HepG2 (cell line): ENCODE measurements at regions not wholly inside any gene's neighbourhood (a gene's known extent, or its start where the extent isn't known, plus 50 kb on each side); places are given as distances from the start of the nearest gene placed in this dataset.

ENCODE experiments used
- ATAC-seq: fragments of 200-7000 bp; cut with Tn5 transposase; 3 replicates; pipeline ENCODE4 v1.9.1; 2020; ENCODE audit warnings: mild to moderate bottlenecking, moderate library complexity
- BruUV-seq: library from RNA; stranded (reverse); fragments of 400-500 nt; replicated peaks from 2 replicates; lab custom pipeline; 2021; lab: Mats Ljungman, UMichigan
- CTCF ChIA-PET: fragments of 300-600 bp; formaldehyde crosslinking; extraction: SDS; loops from one replicate; lab custom pipeline; 2021; ENCODE audit warnings: low total read pairs, inconsistent platforms, low intra/inter-chr PET ratio; lab: Yijun Ruan, JAX
- POLR2A ChIA-PET: fragments of 350-600 bp; sonication (Branson Sonifier 250); formaldehyde crosslinking; loops from one replicate; lab custom pipeline; 2020; ENCODE audit warnings: antibody characterized with exemption, inconsistent platforms; lab: Yijun Ruan, JAX
- DNase-seq: peaks from one replicate; pipeline ENCODE4 v3.0.0-alpha.2; 2015; ENCODE audit warnings: low spot score
- FAIRE-seq: peaks from 3 replicates; lab custom pipeline; 2011; peaks lifted over from hg19 to GRCh38; lab: Jason Lieb, UNC
- H2AFZ ChIP-seq: one replicate; pipeline ENCODE4 v1.6.1; 2011; ENCODE audit warnings: low read length, inconsistent platforms
- H3K27ac ChIP-seq: fragments of 300-600 bp; 3 replicates; pipeline ENCODE4 v1.8.0; 2011; ENCODE audit warnings: mixed run types, mild to moderate bottlenecking, mixed read lengths, low read length, inconsistent platforms; ENCODE audit not compliant: insufficient read depth; ENCODE audit errors: extremely low read length
- H3K27me3 ChIP-seq, 2 experiments: fragments of 200-600 bp in 1 of 2; 2 replicates in 1 of 2; 3 replicates in 1 of 2; pipeline versions ENCODE4 v1.6.0 to v1.8.0; 2011; ENCODE audit warnings: low read length in 2 of 2, mild to moderate bottlenecking in 2 of 2, moderate library complexity in 2 of 2, inconsistent platforms in 1 of 2; ENCODE audit not compliant: insufficient read depth in 2 of 2, control insufficient read depth in 1 of 2
- H3K36me3 ChIP-seq, 2 experiments: fragments of 200-600 bp in 1 of 2; replicated peaks in 1 of 2; 2 replicates in 1 of 2; 3 replicates in 1 of 2; pipeline versions ENCODE4 v1.5.1 to v1.8.0; 2011; ENCODE audit warnings: low read length in 2 of 2, inconsistent platforms in 1 of 2; ENCODE audit not compliant: insufficient read depth in 2 of 2, control insufficient read depth in 1 of 2
- H3K4me1 ChIP-seq: 2 replicates; pipeline ENCODE4 v1.5.1; 2012; ENCODE audit warnings: low read length, inconsistent platforms; ENCODE audit not compliant: insufficient read depth
- H3K4me2 ChIP-seq: 2 replicates; pipeline ENCODE4 v1.6.0; 2011; ENCODE audit warnings: low read depth, low read length, inconsistent platforms
- H3K4me3 ChIP-seq, 3 experiments: fragments of 200-600 bp in 1 of 3; sonication (generic), shearing (Covaris generic) in 1 of 3; replicated peaks in 1 of 3; 2 replicates each; pipeline ENCODE4 v1.5.1; 2011 to 2016; ENCODE audit warnings: low read length in 3 of 3, inconsistent platforms in 2 of 3, low read depth in 2 of 3, mild to moderate bottlenecking in 2 of 3, control low read depth in 1 of 3, mixed read lengths in 1 of 3; ENCODE audit not compliant: insufficient read depth in 1 of 3
- H3K79me2 ChIP-seq: one replicate; pipeline ENCODE4 v1.6.1; 2011; ENCODE audit warnings: low read length, inconsistent platforms; ENCODE audit not compliant: insufficient read depth
- H3K9ac ChIP-seq: 2 replicates; pipeline ENCODE4 v1.6.0; 2011; ENCODE audit warnings: mild to moderate bottlenecking, low read depth, low read length, inconsistent platforms; ENCODE audit not compliant: insufficient read depth
- H3K9me3 ChIP-seq: 2 replicates; pipeline ENCODE4 v1.5.1; 2012; ENCODE audit warnings: mild to moderate bottlenecking, low read length
- H4K20me1 ChIP-seq: 2 replicates; pipeline ENCODE4 v1.6.0; 2011; ENCODE audit warnings: inconsistent platforms, mild to moderate bottlenecking, low read length, moderate library complexity; ENCODE audit not compliant: insufficient read depth
- CC2D1A ChIP-seq: sonication (generic); formaldehyde crosslinking; IDR thresholded peaks from 2 replicates; pipeline ENCODE4 v1.8.1; 2023; ENCODE audit warnings: mild to moderate bottlenecking, missing genetic modification reagents
- GPN1 ChIP-seq: sonication (generic); formaldehyde crosslinking; IDR thresholded peaks from 2 replicates; pipeline ENCODE4 v1.5.1; 2020; ENCODE audit warnings: missing genetic modification reagents, borderline replicate concordance
- PBX2 ChIP-seq: IDR thresholded peaks from 2 replicates; pipeline ENCODE4 v1.6.1; 2016; ENCODE audit warnings: control low read depth
- RFX3 ChIP-seq: IDR thresholded peaks from 2 replicates; pipeline ENCODE4 v1.6.1; 2016; ENCODE audit warnings: missing biosample characterization, missing genetic modification reagents
- SNAPC5 ChIP-seq: sonication (generic); formaldehyde crosslinking; IDR thresholded peaks from 2 replicates; pipeline ENCODE4 v1.8.1; 2023; ENCODE audit warnings: mild to moderate bottlenecking, missing genetic modification reagents, borderline replicate concordance
- TRIM22 ChIP-seq: fragments of 450-650 bp; IDR thresholded peaks from 2 replicates; pipeline ENCODE4 v1.6.1; 2017
- ZBTB1 ChIP-seq: sonication (generic); formaldehyde crosslinking; IDR thresholded peaks from 2 replicates; pipeline ENCODE4 v1.4.0; 2020; ENCODE audit warnings: missing genetic modification reagents, borderline replicate concordance
- ZBTB7A ChIP-seq: sonication (generic); formaldehyde crosslinking; IDR thresholded peaks from 2 replicates; pipeline ENCODE4 v1.8.0; 2022; ENCODE audit warnings: mild to moderate bottlenecking, missing genetic modification reagents
- ZNF142 ChIP-seq: sonication (generic); formaldehyde crosslinking; IDR thresholded peaks from 2 replicates; pipeline ENCODE4 v1.4.0; 2020; ENCODE audit warnings: missing genetic modification reagents
- ZNF235 ChIP-seq: sonication (generic); formaldehyde crosslinking; IDR thresholded peaks from 2 replicates; pipeline ENCODE4 v1.8.1; 2023; ENCODE audit warnings: mild to moderate bottlenecking, missing genetic modification reagents, borderline replicate concordance
- ZNF281 ChIP-seq: sonication (generic); formaldehyde crosslinking; IDR thresholded peaks from 2 replicates; pipeline ENCODE4 v1.4.0; 2020; ENCODE audit warnings: missing genetic modification reagents, borderline replicate concordance
- ZNF335 ChIP-seq: sonication (generic); formaldehyde crosslinking; IDR thresholded peaks from 2 replicates; pipeline ENCODE4 v1.4.0; 2020; ENCODE audit warnings: missing genetic modification reagents
- ZNF891 ChIP-seq: sonication (generic); formaldehyde crosslinking; IDR thresholded peaks from 2 replicates; pipeline ENCODE4 v1.5.0; 2020; ENCODE audit warnings: mild to moderate bottlenecking, missing genetic modification reagents
- WGBS: methylation state at CpG from one replicate; pipeline ENCODE4 v1.1.6; 2017; ENCODE audit warnings: low lambda C conversion rate; 5-methylcytosine and 5-hydroxymethylcytosine counted together
- in situ Hi-C: cut with HindIII; loops from 2 replicates; pipeline ENCODE4 v1.10.0; 2017; ENCODE audit warnings: low pct_unique_long_range_greater_than_20kb; ENCODE audit not compliant: extremely low pct_ligation_motif_present
- intact Hi-C: fragments of 100-400 bp; cut with micrococcal nuclease; formaldehyde crosslinking; loops from one replicate; pipeline ENCODE4 v1.10.0; 2022; ENCODE audit not compliant: unreplicated experiment

- TF ChIP-seq RFX3 (CRISPR knock-in tag) = no peak
These were observed 893.0 kb downstream of the UQCRFS1 start (continued) for GRCh38 chr19:28319918-28320317.

- Histone ChIP-seq H3K4me3 (no peak overlapping the region), H3K4me2 (no peak overlapping the region), H3K4me1 (no peaks in the 10 kb centered on the region), H3K27me3 (no peaks in the 10 kb centered on the region), H3K9ac (no peak overlapping the region), H4K20me1 (no peaks in the 10 kb centered on the region), H3K79me2 (no peaks in the 10 kb centered on the region), H2AFZ (no peak overlapping the region), H3K36me3 (no peaks in the 10 kb centered on the region), H3K9me3 (peaks cover 76% of the 10 kb centered on the region), H3K27ac (no peak overlapping the region)
- BruUV-seq = no TSS peak
- POLR2A ChIA-PET = no interaction called here
- WGBS = 54% methylated on average over 1 of the region's 2 CpGs
- FAIRE-seq (no peak), ATAC-seq (no peak), DNase-seq (no peak)
- CTCF ChIA-PET = no interaction called here
- in situ Hi-C loops = no loop called here
- intact Hi-C loops = no loop called here
- TF ChIP-seq ZNF235 (CRISPR knock-in tag) (no peak), ZBTB1 (no peak), ZNF891 (CRISPR knock-in tag) (no peak), ZNF335 (CRISPR knock-in tag) (no peak), TRIM22 (no peak), ZBTB7A (no peak), SNAPC5 (CRISPR knock-in tag) (no peak), ZNF281 (CRISPR knock-in tag) (no peak), PBX2 (CRISPR knock-in tag) (no peak), GPN1 (no peak), ZNF142 (CRISPR knock-in tag) (no peak), CC2D1A (CRISPR knock-in tag) (no peak)
These were observed 893.7 kb downstream of the UQCRFS1 start for GRCh38 chr19:28319227-28319626.
